ENCODE measurements at regions not wholly inside any gene's neighbourhood (a gene's known extent, or its start where the extent isn't known, plus 50 kb on each side); places are given as distances from the start of the nearest gene placed in this dataset.
A peak's percentile ranks its signal among the peaks of the same experiment; 100 is the strongest.

- TF ChIP-seq JUND (IDR thresholded peaks at IDR 0.05; ENCODE audit: low read depth), result no peak
- in situ Hi-C loops (cut with HindIII; ENCODE audit: low pct_unique_long_range_greater_than_20kb, low sequenced_read_pairs), result no loop called here
- DNase-seq (ENCODE audit: low read depth in 1 of 2, low spot score in 1 of 2), result peak in 1 of 2 experiments; percentile 12
These were observed 316.3 kb downstream of the TMA16 start for GRCh38 chr4:163810755-163811154.

GRCh38 chr4:163815776-163816175 lies 321.3 kb downstream of the TMA16 start:
- DNase-seq (ENCODE audit: low read depth in 1 of 2, low spot score in 1 of 2), result no peak
- in situ Hi-C loops (cut with HindIII; ENCODE audit: low pct_unique_long_range_greater_than_20kb, low sequenced_read_pairs), result no loop called here
- TF ChIP-seq JUND (IDR thresholded peaks at IDR 0.05; ENCODE audit: low read depth), result no peak

DNA sequence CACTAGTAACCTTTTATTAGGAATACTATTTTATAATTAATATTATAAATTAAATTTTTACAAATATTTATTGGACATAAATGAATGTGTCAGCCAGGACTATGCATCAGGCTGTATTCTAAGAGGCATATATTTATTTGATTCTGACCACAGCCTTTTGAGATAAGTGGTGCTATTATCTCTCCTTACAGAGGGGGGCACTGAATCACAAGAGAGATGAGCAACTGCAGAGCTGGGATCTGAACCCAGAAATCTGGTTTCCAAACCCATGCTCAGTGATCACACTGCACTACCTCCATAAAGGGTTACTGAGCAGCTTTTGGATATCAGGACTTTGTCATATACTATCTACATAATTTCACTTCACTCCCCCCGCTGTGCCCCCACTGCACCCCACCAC lies 322.0 kb downstream of the TMA16 start:
- no peak for TF ChIP-seq JUND (IDR thresholded peaks at IDR 0.05; ENCODE audit: low read depth)
- no peak for DNase-seq (ENCODE audit: low read depth in 1 of 2, low spot score in 1 of 2)
- in situ Hi-C loops (cut with HindIII; ENCODE audit: low pct_unique_long_range_greater_than_20kb, low sequenced_read_pairs), result no loop called here

GRCh38 chr4:163818673-163819072 lies 324.2 kb downstream of the TMA16 start:
- no peak for TF ChIP-seq JUND (IDR thresholded peaks at IDR 0.05; ENCODE audit: low read depth)
- in situ Hi-C loops (cut with HindIII; ENCODE audit: low pct_unique_long_range_greater_than_20kb, low sequenced_read_pairs), result no loop called here
- DNase-seq (ENCODE audit: low read depth in 1 of 2, low spot score in 1 of 2), result no peak

- TF ChIP-seq JUND (IDR thresholded peaks at IDR 0.05; ENCODE audit: low read depth), result no peak
- in situ Hi-C loops (cut with HindIII; ENCODE audit: low pct_unique_long_range_greater_than_20kb, low sequenced_read_pairs), result no loop called here
- no peak for DNase-seq (ENCODE audit: low read depth in 1 of 2, low spot score in 1 of 2)
These were observed 339.2 kb downstream of the TMA16 start for GRCh38 chr4:163833669-163834068.

DNA sequence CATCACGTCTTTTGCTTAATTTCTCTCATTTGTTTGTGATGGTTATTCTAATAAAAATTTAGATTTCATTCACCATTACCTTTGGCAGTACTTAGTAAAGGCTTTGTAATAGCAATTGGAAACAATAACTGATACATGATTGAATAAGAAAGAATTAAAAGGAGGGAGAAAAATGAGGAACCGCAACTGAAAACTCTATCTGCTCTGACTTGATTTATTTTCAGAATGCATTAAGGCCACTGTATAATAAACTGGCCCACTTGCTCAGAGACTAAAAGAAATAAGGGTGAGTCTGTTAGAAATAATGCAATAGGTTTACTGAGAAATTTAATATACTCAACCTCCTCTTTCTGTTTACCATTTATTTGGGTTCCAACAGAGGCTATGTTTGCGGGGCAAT lies 351.5 kb downstream of the TMA16 start:
- TF ChIP-seq JUND (IDR thresholded peaks at IDR 0.05; ENCODE audit: low read depth), result no peak
- no peak for DNase-seq (ENCODE audit: low read depth in 1 of 2, low spot score in 1 of 2)
- in situ Hi-C loops (cut with HindIII; ENCODE audit: low pct_unique_long_range_greater_than_20kb, low sequenced_read_pairs), result no loop called here

DNA sequence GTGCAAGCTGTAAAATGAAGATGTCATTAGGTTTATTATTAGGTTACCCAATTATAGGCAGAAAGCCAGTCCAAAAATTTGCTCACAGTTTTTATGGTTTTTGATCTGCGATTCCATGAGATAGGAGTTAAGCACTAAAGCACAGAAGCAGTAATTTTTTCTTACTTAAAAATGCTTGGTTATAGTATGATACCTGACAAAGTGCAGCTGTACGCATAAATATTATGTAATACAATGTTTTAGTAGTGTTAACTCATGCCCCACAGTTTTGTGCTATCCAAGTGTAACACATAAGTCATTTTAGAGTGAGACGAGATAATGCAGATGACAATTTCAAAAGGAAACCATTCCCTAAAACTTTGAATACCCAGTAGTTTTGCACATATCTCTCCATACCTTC lies 357.8 kb downstream of the TMA16 start:
- DNase-seq (ENCODE audit: low read depth in 1 of 2, low spot score in 1 of 2), result no peak
- in situ Hi-C loops (cut with HindIII; ENCODE audit: low pct_unique_long_range_greater_than_20kb, low sequenced_read_pairs), result no loop called here
- no peak for TF ChIP-seq JUND (IDR thresholded peaks at IDR 0.05; ENCODE audit: low read depth)

GRCh38 chr4:163857903-163858302 lies 363.4 kb downstream of the TMA16 start:
- no peak for DNase-seq (ENCODE audit: low read depth in 1 of 2, low spot score in 1 of 2)
- no peak for TF ChIP-seq JUND (IDR thresholded peaks at IDR 0.05; ENCODE audit: low read depth)
- in situ Hi-C loops (cut with HindIII; ENCODE audit: low pct_unique_long_range_greater_than_20kb, low sequenced_read_pairs), result no loop called here

DNA sequence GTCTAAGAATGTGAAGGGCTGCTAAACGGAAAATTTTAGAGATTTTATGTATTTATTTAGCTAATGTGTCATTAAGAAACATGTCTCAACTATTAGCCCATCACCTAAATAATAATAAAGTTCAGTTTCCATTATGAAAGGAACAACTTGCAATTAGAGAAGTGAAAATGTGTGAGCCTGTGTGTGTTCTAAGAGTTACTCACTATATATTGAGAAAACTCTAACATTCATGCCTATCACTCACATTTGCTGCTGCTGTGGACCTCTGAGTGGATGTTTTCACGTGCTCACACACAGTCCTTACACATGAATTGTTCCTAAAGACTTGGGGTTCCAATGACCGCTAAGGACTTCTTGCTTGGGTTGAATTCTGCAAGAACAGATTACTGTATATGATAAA lies 364.0 kb downstream of the TMA16 start:
- DNase-seq (ENCODE audit: low read depth in 1 of 2, low spot score in 1 of 2), result no peak
- in situ Hi-C loops (cut with HindIII; ENCODE audit: low pct_unique_long_range_greater_than_20kb, low sequenced_read_pairs), result no loop called here
- TF ChIP-seq JUND (IDR thresholded peaks at IDR 0.05; ENCODE audit: low read depth), result no peak

DNA sequence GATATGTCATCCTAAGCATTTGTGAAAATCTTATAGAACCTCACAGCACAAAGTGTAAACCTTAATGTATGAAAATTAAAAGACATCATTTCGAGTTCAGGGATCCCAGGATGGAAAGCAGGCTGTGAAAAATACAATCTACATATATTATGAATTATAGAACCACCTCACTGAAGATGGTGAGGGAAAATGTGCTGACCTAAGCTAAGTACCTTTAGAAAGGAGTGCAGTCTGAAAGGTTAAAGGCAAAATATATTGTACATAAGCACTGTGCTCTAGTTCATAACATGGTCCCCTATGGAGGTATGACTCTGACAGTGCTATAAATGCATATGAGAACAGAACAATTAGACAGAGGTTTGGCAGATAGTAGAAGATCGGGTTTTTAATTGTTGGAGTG lies 368.6 kb downstream of the TMA16 start:
- TF ChIP-seq JUND (IDR thresholded peaks at IDR 0.05; ENCODE audit: low read depth), result no peak
- no peak for DNase-seq (ENCODE audit: low read depth in 1 of 2, low spot score in 1 of 2)
- in situ Hi-C loops (cut with HindIII; ENCODE audit: low pct_unique_long_range_greater_than_20kb, low sequenced_read_pairs), result no loop called here

- TF ChIP-seq JUND (IDR thresholded peaks at IDR 0.05; ENCODE audit: low read depth), result no peak
- in situ Hi-C loops (cut with HindIII; ENCODE audit: low pct_unique_long_range_greater_than_20kb, low sequenced_read_pairs), result no loop called here
- DNase-seq (ENCODE audit: low read depth in 1 of 2, low spot score in 1 of 2), result no peak
These were observed 370.5 kb downstream of the TMA16 start for GRCh38 chr4:163865010-163865409.

GRCh38 chr4:163866728-163867315 lies 372.3 kb downstream of the TMA16 start:
- TF ChIP-seq JUND (IDR thresholded peaks at IDR 0.05; ENCODE audit: low read depth), result no peak
- DNase-seq (ENCODE audit: low read depth in 1 of 2, low spot score in 1 of 2), result no peak
- in situ Hi-C loops (cut with HindIII; ENCODE audit: low pct_unique_long_range_greater_than_20kb, low sequenced_read_pairs), result no loop called here

DNA sequence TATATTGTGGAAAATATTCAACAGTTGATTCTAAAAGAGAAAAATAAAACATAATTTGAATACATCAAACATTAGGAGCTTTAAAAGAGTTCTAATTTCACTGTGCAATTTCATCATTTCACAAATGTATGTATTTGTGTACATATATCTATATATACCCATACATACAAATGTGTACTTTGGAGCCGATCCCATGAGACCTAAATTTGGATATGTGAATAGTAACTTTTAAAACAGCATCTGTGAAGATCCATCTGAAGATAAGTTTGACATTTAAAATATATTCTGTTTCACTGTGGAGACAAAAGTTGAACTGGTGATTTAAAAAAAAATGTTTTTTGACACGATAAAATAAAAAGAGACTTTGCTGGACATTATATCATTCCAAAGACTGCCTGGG lies 374.0 kb downstream of the TMA16 start:
- in situ Hi-C loops (cut with HindIII; ENCODE audit: low pct_unique_long_range_greater_than_20kb, low sequenced_read_pairs), result no loop called here
- TF ChIP-seq JUND (IDR thresholded peaks at IDR 0.05; ENCODE audit: low read depth), result no peak
- DNase-seq (ENCODE audit: low read depth in 1 of 2, low spot score in 1 of 2), result no peak

DNA sequence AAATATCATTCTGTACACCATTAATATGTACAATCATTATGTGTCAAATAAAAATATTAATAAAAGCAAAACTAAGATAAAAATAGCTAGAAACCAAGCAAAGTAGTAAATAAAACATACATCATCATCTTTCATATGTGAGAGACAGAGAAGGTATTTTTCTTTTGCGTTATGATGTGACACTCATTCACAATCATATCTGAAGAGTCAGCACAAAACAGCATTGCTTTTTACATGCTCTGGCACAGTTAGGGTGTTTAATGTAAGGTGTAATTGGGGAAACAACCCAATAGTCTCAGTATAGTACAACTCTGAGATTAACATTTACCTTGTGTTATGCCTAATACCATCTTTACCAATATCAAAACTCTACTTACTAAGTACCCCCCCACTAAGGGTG lies 376.6 kb downstream of the TMA16 start:
- TF ChIP-seq JUND (IDR thresholded peaks at IDR 0.05; ENCODE audit: low read depth), result no peak
- in situ Hi-C loops (cut with HindIII; ENCODE audit: low pct_unique_long_range_greater_than_20kb, low sequenced_read_pairs), result no loop called here
- no peak for DNase-seq (ENCODE audit: low read depth in 1 of 2, low spot score in 1 of 2)
